ENCODE measurements at regions not wholly inside any gene's neighbourhood (a gene's known extent, or its start where the extent isn't known, plus 50 kb on each side); places are given as distances from the start of the nearest gene placed in this dataset.

DNA sequence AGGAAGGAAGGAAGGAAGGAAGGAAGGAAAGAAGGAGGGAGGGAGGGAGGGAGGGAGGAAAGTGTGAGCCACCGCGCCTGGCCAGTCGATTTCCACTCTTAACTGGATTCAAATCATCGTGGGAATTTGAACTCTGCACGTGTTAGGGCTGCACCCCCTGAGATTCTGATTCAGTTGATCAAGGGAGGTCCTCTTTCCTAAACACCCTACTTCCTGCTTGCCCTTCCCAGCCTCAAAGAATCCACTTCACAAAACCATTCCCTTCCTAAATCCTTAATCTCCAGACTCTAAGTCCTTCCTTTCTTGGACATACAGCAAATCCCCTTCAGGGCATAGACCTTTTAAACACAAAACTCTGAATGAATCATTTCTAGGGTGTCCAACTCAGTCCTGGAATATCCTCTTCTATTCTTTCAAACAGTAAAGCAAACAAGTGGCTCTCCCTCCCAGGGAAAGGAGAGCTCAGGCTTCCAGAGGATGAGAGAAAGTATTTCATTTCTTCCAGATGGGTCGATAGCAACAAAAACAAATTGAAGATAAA, 68.2 kb upstream of the MBOAT2 start:
- Histone ChIP-seq H3K4me1 (no peaks in the 10 kb centered on the region), H3K27me3 (ENCODE audit: low read depth) (no peaks in the 10 kb centered on the region), H3K9me3 (no peaks in the 10 kb centered on the region), H3K4me3 (no peak overlapping the region), H3K36me3 (replicated peaks) (no peaks in the 10 kb centered on the region)
- in situ Hi-C loops (cut with MboI; ENCODE audit: low sequenced_read_pairs) = no loop called here
- no peak for DNase-seq (ENCODE audit: low spot score in 2 of 2)

DNA sequence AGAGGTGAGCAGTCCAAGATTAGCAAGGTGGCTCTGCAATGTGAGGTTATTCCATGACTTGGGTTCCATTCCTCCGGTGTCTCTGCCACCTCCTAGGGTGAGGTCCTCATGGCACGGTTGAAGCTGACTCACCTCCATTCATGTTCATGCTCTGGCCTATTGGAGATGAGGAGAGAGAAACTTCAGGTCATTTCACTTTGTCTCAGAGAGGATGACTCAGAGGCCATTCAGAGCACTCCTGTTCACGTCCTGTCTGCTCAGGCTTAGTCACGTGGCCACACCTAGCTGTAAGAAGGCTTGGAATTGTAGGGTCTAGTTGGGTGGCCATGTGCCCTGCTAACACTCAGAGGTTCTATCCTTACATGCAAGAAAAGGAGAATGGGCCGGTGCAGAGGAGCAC, 67.5 kb upstream of the MBOAT2 start:
- Histone ChIP-seq H3K4me3 (no peak overlapping the region), H3K9me3 (no peaks in the 10 kb centered on the region), H3K27me3 (ENCODE audit: low read depth) (0 out of 2 replicates have a peak, but pooled peaks cover 2% of the 10 kb centered on the region), H3K4me1 (no peaks in the 10 kb centered on the region), H3K36me3 (replicated peaks) (no peaks in the 10 kb centered on the region)
- in situ Hi-C loops (cut with MboI; ENCODE audit: low sequenced_read_pairs) = no loop called here
- DNase-seq (ENCODE audit: low spot score in 2 of 2) = no peak

DNA sequence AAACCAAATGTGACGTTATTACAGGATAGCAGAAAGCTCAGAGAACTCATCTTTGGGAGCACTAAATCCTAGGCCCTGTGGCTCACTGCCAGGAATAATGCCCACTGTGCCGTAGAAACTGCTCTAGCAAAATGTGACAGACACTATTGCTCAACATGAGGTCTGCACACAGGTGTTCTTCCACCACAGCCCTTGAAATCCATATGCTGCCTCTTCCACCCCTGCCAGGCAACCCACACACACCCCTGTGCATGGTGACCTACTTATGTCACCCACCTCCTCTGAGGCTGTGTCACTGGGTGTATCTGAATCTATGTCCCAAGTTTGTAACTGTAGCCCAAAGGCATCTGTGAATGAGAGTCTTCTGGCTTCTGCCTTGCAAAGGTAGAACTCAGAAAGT, 66.1 kb upstream of the MBOAT2 start:
- no peak overlapping the region for H3K4me3 ChIP-seq
- H3K9me3 ChIP-seq = no peaks in the 10 kb centered on the region
- H3K36me3 ChIP-seq (replicated peaks) = no peaks in the 10 kb centered on the region
- DNase-seq (ENCODE audit: low spot score in 2 of 2) = no peak
- H3K4me1 ChIP-seq = no peaks in the 10 kb centered on the region
- H3K27me3 ChIP-seq (ENCODE audit: low read depth) = peaks cover 5% of the 10 kb centered on the region; the same call in 1 of the 2 replicates
- in situ Hi-C loops (cut with MboI; ENCODE audit: low sequenced_read_pairs) = no loop called here

DNA sequence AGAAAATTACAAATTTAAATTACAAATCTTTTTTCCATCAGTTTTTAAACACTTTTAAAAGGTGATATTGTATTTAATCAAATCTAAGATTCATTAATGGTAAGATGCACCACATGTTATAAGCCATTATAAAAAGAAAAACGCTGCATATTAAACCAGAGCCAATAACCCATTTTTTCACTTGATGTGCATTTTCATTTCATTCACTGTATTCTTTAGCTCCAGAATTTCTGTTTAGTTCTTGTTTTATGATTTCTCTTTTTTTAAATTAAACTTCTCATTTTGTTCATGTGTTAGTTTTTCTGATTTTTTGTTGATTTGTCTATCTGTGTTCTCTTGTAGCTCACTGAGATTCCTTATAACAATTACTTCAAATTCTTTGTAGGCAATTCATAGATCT, 62.4 kb upstream of the MBOAT2 start:
- Histone ChIP-seq H3K4me1 (no peaks in the 10 kb centered on the region), H3K4me3 (no peak overlapping the region), H3K9me3 (no peaks in the 10 kb centered on the region), H3K27me3 (ENCODE audit: low read depth) (peaks cover 5% of the 10 kb centered on the region; the same call in 1 of the 2 replicates), H3K36me3 (replicated peaks) (no peaks in the 10 kb centered on the region)
- DNase-seq (ENCODE audit: low spot score in 2 of 2) = no peak
- in situ Hi-C loops (cut with MboI; ENCODE audit: low sequenced_read_pairs) = no loop called here

DNA sequence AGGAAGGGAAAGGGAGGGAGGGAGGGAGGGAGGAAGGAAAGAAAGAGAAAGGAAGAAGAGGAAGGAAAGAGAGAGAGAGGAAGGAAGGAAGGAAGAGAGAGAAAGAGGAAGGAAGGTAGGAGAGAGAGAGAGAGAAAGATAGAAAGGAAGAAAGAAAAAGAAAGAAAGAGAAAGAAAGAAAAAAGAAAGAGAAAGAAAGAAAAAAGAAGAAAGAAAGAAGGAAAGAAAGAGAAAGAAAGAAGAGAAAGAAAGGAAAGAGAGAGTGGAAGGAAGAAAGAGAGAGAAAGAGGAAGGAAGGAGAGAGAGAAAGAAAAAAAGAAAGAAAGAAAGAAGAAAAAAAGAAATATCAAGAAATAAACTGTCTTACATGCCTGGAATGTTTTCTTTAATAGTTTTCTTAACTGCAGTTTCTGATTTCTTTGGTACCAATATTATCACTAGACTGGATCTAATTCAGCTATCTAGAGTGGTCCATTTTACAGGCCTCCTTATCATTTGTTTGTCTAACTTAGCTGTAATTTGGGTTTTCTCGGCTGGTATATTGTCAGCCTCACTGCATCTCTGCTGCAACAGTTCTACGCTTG, 59.6 kb upstream of the MBOAT2 start:
- no peak for DNase-seq (ENCODE audit: low spot score in 2 of 2)
- Histone ChIP-seq H3K9me3 (no peaks in the 10 kb centered on the region), H3K4me3 (no peak overlapping the region), H3K27me3 (ENCODE audit: low read depth) (peaks cover 5% of the 10 kb centered on the region; the same call in 1 of the 2 replicates), H3K36me3 (replicated peaks) (no peaks in the 10 kb centered on the region), H3K4me1 (no peaks in the 10 kb centered on the region)
- in situ Hi-C loops (cut with MboI; ENCODE audit: low sequenced_read_pairs) = no loop called here

DNA sequence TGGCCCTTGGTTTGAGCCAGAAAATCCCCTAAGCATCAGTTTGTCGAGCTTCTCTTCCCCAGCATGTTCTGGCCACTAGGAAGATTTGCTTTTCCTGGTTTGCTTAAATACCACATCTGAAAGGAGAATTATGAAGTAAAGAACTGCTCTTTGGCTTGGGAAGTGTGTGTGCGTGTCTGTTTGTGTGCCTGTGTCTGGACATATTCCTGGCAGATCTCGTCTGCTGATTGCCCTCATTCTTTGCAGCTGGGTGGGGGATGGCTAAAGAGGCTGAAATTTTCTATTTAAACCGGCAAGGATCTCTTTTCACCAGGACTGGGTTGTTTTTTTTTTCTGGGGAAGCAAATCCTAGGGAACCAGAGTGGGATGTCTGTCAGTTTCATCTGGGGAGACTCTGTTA, 57.3 kb upstream of the MBOAT2 start:
- no peaks in the 10 kb centered on the region for H3K36me3 ChIP-seq (replicated peaks)
- H3K4me3 ChIP-seq = no peak overlapping the region
- in situ Hi-C loops (cut with MboI; ENCODE audit: low sequenced_read_pairs) = no loop called here
- H3K9me3 ChIP-seq = no peaks in the 10 kb centered on the region
- peaks cover 2% of the 10 kb centered on the region; the same call in 1 of the 2 replicates for H3K27me3 ChIP-seq (ENCODE audit: low read depth)
- H3K4me1 ChIP-seq = no peaks in the 10 kb centered on the region
- DNase-seq (ENCODE audit: low spot score in 2 of 2) = no peak

DNA sequence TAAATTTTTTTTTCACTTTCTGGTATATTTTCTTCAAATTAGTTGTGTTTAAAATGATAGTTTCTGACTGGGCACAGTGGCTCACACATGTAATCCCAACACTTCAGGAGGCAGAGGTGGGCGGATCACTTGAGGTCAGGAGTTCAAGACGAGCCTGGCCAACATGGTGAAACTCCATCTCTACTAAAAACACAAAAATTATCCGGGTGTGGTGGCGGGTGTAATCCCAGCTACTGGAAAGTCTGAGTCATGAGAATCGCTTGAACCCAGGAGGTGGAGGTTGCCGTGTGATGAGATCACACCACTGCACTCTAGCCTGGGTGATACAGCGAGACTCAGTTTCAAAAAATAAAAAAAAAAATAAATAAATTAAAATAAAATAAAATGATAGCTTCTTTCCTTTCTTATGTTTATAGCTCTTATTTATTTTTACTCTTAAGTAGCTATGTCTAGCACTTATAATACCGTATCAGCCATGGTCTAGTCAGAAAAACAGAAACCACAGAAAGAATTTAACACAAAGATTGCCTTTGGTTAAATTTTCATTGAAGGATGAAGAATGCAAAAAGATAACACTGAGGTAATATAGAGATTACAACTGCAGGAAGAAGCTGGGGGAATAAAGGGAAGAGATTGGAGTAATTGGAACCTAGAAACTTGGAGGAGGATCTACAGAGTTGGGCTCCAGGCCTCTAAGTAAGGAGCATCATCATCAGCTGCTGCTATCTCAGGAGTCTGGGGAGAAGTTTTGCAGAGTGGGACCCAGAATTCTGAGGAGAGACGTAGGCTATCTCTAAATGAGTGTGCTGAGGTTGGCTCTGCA, 54.7 kb upstream of the MBOAT2 start:
- H3K36me3 ChIP-seq (replicated peaks) = no peaks in the 10 kb centered on the region
- H3K27me3 ChIP-seq (ENCODE audit: low read depth) = no peaks in the 10 kb centered on the region
- H3K4me1 ChIP-seq = no peaks in the 10 kb centered on the region
- no peaks in the 10 kb centered on the region for H3K9me3 ChIP-seq
- no peak overlapping the region for H3K4me3 ChIP-seq
- no peak for DNase-seq (ENCODE audit: low spot score in 2 of 2)
- in situ Hi-C loops (cut with MboI; ENCODE audit: low sequenced_read_pairs) = no loop called here

DNA sequence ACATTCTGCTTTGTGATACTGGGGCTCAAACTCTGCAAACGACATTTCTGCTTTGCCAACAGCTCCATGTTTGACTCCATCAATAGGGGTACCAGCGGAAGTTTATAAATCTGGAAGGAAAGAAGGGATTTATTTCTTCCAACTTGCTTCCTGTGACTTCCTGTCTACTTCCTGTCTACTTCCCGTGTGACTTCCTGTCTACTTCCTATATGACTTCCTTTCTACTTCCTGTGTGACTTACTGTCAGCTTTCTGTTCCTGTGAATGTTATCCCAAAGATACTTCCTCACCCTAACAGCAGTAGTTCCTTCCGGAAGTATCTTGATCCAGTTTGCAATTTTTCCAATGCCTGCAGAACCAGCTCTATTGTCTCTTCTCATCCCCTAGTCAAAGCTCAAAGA, 52.0 kb upstream of the MBOAT2 start:
- no peaks in the 10 kb centered on the region for H3K36me3 ChIP-seq (replicated peaks)
- DNase-seq (ENCODE audit: low spot score in 2 of 2) = no peak
- H3K4me1 ChIP-seq = no peaks in the 10 kb centered on the region
- in situ Hi-C loops (cut with MboI; ENCODE audit: low sequenced_read_pairs) = no loop called here
- H3K4me3 ChIP-seq = no peak overlapping the region
- no peaks in the 10 kb centered on the region for H3K9me3 ChIP-seq
- H3K27me3 ChIP-seq (ENCODE audit: low read depth) = no peaks in the 10 kb centered on the region

DNA sequence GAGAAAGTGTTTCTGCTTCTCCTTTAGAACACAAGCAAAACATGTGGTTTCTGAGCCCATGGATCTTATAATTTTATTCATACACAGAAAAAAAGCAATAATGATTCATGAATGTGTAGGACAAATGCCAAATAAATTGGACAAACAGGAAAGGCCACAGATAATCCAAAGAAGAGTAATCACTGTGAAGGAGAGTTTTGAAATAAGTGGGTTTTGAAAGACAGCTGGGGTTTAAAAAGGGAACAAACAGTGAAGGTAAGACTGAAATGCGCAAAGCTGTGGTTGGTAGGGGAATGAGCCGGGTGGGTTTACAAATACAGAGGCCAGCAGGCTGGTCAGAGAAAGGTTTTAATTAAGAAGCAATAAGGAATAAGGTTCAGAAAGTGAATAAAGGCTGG, 50.0 kb upstream of the MBOAT2 start:
- in situ Hi-C loops (cut with MboI; ENCODE audit: low sequenced_read_pairs) = no loop called here
- no peak for DNase-seq (ENCODE audit: low spot score in 2 of 2)

More for the DNA sequence above, 50.0 kb upstream of the MBOAT2 start:
- no peak overlapping the region for H3K4me3 ChIP-seq
- no peaks in the 10 kb centered on the region for H3K27me3 ChIP-seq (ENCODE audit: low read depth)
- no peaks in the 10 kb centered on the region for H3K36me3 ChIP-seq (replicated peaks)
- no peaks in the 10 kb centered on the region for H3K9me3 ChIP-seq
- H3K4me1 ChIP-seq = no peaks in the 10 kb centered on the region
